Neural cell (in vitro differentiated cells): ENCODE measurements at regions not wholly inside any gene's neighbourhood (a gene's known extent, or its start where the extent isn't known, plus 50 kb on each side); places are given as distances from the start of the nearest gene placed in this dataset.

Experiments used
- EZH2 ChIP-seq: fragments of 200-600, 300-800 bp; shearing (Covaris generic), sonication (generic); IDR thresholded peaks from 2 replicates; pipeline ENCODE4 v1.6.1; 2014; ENCODE audit warnings: antibody characterized with exemption, low read length, borderline replicate concordance, mild to moderate bottlenecking; ENCODE audit not compliant: insufficient read depth, poor library complexity, severe bottlenecking
- SMC3 ChIP-seq: fragments of 450-650 bp; conservative IDR thresholded peaks from 2 replicates; pipeline ENCODE4 v1.6.1; 2014; ENCODE audit warnings: antibody characterized with exemption, mild to moderate bottlenecking, moderate library complexity; ENCODE audit not compliant: poor library complexity

DNA sequence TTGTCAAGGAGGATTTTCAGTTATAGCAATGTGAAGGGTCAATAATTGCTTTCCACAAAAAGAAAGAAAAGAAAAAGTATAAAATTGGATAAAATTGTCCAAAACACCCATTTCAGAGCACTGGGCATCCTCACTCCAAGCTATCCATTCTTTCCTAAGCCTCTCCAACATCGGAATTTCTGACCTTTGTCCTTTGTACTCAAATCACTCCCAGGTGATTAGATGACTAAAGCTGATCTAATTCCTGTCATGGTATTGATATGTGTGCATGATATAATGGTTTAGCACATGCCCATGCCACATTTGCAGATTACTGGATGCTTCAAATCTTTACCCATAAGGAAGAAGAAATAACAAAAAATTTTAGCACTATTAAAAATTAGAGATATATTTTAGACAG is 152.3 kb downstream of the CENPC start:
- TF ChIP-seq SMC3 (no peak), EZH2 (no peak)
